HG03139 (cell line): ENCODE measurements at regions not wholly inside any gene's neighbourhood (a gene's known extent, or its start where the extent isn't known, plus 50 kb on each side); places are given as distances from the start of the nearest gene placed in this dataset.
"Not testable (repeated sequence)": the region's sequence is repeated elsewhere in the genome, so short reads cannot be mapped to it uniquely, and the experiment has no call there.

ENCODE experiments used
- ATAC-seq: cut with Tn5 transposase; IDR thresholded peaks from one replicate; pipeline ENCODE4 v1.9.1; 2021; ENCODE audit not compliant: unreplicated experiment

DNA sequence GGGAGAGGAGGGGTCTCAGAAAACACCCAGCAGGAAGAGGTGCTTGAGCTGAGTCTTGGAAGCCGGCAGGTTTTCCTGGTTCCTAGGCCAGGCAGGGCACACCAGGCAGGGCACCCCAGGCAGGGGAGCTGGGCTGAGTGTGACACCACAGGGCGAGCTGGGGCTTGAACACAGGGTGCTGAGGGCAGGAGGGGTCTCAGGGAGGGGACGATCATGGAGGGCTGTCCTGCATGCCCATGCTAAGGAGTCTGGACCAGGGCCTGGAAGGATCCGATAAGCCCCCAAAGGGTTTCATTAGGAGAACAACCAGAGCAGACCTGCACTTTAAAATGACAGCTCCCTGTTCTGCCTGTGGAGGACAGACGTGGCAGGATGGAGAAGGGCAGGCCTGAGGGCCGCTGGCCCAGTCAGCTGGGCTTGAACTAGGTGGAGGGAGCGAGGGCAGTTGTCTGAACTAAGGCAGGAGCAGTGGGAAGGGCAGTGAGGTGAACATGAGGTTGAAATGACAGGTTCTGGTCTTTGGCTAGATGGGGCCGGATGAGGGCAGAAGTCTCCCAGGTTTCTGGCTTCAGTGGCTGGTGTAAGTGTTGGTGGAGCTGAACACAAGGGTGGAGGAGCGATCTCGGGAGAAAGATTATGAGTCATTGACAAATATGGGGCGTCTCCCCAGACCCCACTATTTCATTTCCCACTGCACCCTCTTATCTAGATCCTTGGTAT lies 171.0 kb upstream of the PZP start:
- ATAC-seq = no peak

GRCh38 chr12:9378430-9378835 lies 170.2 kb upstream of the PZP start:
- ATAC-seq = no peak

GRCh38 chr12:9372202-9372601 lies 164.0 kb upstream of the PZP start:
- ATAC-seq = no peak

GRCh38 chr12:9367828-9368227 lies 159.6 kb upstream of the PZP start:
- no peak for ATAC-seq

GRCh38 chr12:9367201-9367600 lies 159.0 kb upstream of the PZP start:
- no peak for ATAC-seq

DNA sequence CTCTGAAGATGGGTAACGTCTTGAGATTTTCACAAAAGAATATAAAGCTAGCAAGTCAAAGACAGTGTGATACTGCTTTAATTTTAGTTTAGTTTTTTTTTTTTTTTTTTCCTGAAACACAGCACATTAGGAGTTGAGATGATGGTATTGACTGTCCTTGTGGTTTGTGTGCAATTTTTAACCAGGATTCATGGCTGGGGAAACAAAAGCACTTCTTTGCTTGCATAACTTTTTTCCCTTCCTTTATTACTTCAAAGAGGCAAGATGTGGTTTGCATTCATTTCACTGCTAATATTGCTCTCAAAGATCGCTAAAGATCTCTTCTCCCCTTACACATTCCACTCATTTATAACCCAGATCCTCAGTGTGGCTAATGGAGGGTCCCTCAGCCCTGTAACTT lies 157.1 kb upstream of the PZP start:
- no peak for ATAC-seq

DNA sequence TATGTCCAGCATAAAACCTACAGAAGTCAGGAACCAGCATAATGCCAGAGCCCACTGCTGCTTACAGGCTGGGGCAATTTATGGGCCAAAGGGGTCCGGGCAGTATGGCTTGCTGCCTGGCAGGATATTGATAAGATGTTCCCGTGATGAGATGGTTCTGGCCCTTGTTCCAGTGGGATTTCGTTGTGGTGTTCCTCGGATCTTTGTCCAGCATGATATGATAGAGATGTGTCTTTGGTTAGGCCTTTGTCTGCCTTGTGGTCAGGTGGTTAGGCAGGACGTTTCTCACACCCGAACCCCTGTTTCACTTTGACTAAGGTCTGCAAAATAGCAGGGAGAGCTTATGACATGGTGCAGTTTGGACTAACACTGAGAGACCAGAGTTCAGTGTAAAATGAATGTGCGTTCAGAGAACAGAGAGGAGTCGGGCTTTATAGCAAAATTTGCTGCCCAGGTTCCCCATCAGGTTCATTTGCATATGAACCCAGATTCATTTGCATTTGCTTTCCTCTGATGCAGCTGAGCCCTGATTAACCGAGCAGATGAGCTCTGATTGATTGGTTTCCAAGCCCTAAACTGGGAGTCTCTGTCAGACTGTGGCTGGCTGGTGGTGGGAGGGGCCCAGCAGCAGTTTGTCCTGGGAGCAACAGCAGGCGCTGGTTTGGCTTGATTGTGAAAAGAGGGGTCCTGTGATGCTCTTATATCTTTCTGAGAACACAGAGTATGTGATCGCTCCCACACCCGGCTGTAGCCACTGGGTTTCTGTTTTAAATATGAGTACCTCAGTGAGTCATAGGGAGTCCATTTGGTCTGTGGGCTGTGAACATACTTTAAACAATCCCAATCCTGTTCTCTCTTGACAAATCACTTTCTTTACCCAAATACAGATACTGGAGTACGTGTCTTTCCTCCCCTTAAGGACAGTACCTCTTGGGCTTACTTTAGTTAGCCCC lies 156.3 kb upstream of the PZP start:
- ATAC-seq = peak; percentile 86

DNA sequence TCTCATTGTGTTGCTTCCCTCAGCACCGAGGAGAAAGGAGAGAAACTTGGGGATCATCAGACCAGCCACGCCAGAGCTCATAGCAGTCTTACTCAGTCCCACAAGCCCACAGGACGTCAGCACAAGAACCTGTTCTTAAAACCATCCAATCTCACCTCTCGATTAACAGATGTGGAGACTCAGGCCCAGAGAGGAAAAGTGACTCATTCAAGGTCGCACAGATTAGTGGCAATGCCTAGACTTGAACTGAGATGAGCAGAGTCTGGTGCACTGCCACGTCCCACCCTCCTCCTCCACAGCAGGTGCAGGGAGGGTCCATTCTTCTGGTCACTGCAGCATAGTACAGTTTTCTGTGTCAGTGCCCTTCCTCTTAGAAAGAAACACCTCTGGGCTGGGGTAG lies 154.9 kb upstream of the PZP start:
- no peak for ATAC-seq

- ATAC-seq = no peak
Measured at GRCh38 chr12:9361879-9362326, 153.7 kb upstream of the PZP start.

DNA sequence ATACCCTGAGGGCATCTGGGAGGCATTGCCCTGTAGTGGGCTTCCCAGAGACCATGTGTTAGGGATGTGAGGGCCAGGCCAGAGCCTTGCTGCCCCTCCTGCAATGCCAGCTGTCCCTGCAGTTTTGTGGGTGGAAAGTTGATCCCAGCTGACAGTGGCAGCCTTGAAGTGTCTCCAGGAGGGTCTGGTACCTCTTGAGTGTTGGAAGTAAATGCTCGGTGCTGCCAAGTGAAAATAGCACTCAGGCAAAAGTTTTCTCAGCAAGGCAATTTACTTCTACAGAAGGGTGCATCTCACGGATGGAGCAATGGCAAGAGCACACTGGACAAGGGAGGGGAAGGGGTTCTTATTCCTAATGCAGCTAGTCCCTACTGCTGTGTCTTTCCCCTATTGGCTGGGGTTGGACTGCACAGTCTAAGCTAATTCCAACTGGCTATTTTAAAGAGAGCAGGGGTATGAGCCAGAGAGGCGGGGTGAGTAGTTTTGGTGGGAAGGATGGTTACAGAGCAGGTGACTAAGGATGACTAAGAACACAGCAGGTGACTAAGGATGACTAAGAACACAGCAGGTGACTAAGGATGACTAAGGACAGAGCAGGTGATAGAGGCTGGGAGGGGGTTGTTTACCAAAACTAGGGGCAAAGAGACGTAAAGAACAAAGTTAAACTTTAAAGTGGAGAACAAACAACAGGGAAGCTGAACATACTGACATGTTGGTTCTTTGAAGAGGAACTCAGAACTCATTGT lies 146.0 kb upstream of the PZP start:
- not testable (repeated sequence) for ATAC-seq

DNA sequence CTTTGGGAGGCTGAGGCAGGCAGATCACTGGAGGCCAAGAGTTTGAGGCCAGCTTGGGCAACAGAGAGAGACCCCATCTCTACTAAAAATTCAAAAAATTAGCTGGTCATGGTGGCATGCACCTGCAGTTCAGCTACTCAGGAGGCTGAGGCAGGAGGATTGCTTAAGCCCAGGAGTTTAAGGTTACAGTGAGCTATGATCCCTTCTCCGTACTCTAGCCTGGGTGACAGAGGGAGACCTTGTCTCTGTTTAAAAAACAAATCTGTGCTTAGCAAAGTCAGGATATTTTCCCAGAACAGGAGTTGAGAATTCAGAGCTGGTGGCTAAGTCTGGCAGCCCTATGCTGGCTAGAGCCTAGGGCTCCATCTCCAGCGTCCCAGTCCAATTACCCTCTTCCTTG lies 142.9 kb upstream of the PZP start:
- ATAC-seq = no peak

GRCh38 chr12:9349888-9350885 lies 142.0 kb upstream of the PZP start:
- no peak for ATAC-seq

- ATAC-seq = no peak
Measured at GRCh38 chr12:9348906-9349518, 140.8 kb upstream of the PZP start.

DNA sequence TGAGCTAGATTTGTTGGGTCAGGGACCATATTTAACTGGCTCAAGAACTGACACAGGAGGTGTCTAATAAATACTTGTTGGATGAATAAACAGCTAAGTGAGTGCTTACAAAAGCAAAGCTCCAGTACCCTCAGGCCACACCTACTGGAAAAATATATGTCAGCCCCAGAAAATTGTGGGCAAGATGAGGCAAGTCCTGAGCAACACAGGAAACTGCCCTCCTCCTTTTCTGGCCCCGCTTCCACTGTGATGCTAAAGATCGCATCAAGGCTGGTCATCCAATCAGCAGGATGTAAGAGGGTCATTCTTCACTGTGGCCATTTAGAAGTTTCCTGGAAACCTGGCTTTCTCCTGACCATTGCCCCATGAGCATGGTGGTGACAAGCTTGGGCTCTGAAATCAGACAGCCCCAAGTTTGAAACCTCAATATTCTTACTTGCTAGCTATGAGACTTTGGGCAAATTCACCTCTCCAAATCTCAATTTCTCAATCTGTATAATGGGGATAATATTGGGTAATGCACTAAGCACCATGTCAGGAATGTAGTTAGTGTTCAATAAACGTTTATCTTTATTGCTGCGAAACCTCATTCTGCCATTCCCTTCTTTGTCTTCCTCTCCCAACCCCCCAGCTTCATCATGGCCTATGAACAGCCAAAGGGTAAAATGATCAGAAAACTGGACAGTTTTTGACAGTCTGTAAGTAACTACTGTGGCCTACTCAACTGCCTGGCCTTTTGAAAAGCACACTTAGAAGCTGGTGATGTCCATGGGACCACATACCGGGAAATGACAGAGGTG lies 139.3 kb upstream of the PZP start:
- no peak for ATAC-seq

DNA sequence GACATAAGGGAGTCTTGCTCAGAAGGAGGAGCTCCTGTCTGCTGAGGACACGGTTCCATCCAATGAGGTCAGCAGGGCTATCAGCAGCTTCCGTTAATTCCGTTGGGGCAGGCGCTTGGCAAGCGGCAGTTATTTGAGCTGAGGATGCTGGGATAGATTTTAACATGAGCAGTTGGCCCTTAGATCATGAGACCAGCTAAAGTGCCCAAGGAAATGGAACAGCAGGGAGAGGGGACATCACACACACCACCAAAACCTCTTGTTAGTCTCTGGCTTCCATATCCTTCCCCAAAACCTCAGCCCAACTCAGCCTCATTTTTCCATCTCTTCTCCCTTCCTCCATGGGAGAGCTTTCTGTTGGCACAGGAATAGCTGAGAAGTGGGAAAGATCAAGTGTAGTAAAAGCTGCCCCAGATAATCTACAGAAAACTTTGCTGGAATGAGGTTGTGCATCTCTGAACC lies 138.7 kb upstream of the PZP start:
- no peak for ATAC-seq

DNA sequence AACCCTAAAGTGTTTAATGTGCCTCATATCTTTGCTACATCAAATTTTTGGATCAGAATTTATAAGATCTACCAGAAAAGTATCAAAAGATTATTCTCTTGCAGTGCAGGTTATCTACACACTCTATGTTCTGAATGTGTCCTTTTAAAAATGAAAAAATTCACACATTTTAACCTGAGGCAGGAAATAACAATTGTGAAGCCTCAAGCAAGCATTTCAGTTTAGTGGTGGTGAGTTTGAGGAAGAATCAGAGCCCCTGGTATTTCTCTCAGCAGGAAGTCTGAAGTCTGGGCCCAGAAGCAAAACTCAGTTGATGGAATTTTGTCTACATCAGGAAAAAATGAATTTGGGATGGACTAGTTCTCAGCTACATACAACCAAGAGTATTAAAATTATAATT lies 137.0 kb upstream of the PZP start:
- ATAC-seq = no peak

DNA sequence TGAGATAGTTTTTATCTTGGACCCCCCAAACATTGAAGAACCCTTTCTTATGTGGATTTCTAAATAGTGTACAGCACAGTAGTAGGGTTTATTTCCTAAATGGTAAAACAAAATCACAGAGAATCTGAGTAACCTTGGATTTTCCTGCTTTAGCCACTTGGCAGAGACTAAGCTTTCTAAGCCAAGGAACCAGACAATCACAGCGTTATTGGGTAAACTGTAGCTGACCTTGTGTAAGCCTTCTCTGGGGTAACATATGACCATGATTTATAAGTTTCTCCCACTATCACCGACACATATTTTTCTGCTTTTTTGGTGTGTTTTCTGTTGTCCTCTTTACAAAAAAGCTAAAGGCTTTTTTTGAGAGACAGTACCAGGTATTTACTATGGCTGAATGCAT lies 136.3 kb upstream of the PZP start:
- no peak for ATAC-seq

DNA sequence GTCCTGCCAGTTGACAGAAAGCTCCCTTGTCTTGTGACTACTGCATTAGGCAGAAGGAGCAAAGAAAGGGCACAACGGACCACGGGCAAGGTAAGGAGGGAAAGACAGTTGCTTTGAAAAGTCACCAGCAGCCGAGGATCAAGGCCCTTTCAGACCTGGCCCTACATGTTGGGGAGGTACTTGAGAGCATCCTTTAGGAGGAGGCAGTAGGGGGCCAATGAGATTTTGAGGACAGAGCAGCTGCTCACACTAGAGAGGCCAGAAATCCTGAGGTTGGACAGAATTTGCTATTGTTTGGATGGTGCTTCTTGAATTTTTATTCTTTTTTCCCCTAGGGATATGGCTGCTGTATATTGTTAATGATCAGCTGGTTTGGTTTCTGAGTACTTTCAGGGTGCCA lies 135.5 kb upstream of the PZP start:
- no peak for ATAC-seq
